GM12878 (cell line): ENCODE measurements at regions not wholly inside any gene's neighbourhood (a gene's known extent, or its start where the extent isn't known, plus 50 kb on each side); places are given as distances from the start of the nearest gene placed in this dataset.

ENCODE experiments used
- ATAC-seq: fragments of 200-7000 bp; cut with Tn5 transposase; 3 replicates; pipeline ENCODE4 v1.9.1; 2020; ENCODE audit warnings: mild to moderate bottlenecking, moderate library complexity
- BruUV-seq: library from RNA; stranded (reverse); fragments of 400-500 nt; replicated peaks from 2 replicates; lab custom pipeline; 2021; lab: Mats Ljungman, UMichigan
- CTCF ChIA-PET: fragments of 300-600 bp; sonication (Branson Sonifier 250); formaldehyde crosslinking; extraction: SDS; loops from one replicate; lab custom pipeline; 2021; ENCODE audit warnings: inconsistent platforms; lab: Yijun Ruan, JAX
- POLR2A ChIA-PET: fragments of 350-600 bp; formaldehyde crosslinking; extraction: SDS; loops from one replicate; lab custom pipeline; 2021; ENCODE audit warnings: inconsistent platforms; lab: Charles Lee
- RAD21 ChIA-PET: fragments of 300-600 bp; sonication (Branson Sonifier 250); formaldehyde crosslinking; loops from one replicate; lab custom pipeline; 2023; ENCODE audit warnings: antibody characterized with exemption; ENCODE audit not compliant: unreplicated experiment; lab: Charles Lee
- SMC1A ChIA-PET: fragments of 300-600 bp; sonication (Branson Sonifier 250); formaldehyde crosslinking; loops from one replicate; lab custom pipeline; 2023; ENCODE audit not compliant: unreplicated experiment, uncharacterized antibody; lab: Charles Lee
- DNase-seq: peaks from one replicate; pipeline ENCODE4 v3.0.0-alpha.2; 2011; ENCODE audit warnings: low read depth, low spot score
- FAIRE-seq: peaks from 3 replicates; lab custom pipeline; 2011; peaks lifted over from hg19 to GRCh38; lab: Jason Lieb, UNC
- H2AFZ ChIP-seq: 2 replicates; pipeline ENCODE4 v1.6.0; 2011; ENCODE audit warnings: low read depth, low read length, control low read depth; ENCODE audit not compliant: control insufficient read depth
- H3K27ac ChIP-seq: 2 replicates; pipeline ENCODE4 v1.5.1; 2011; ENCODE audit warnings: control low read depth; ENCODE audit not compliant: control insufficient read depth, insufficient read depth
- H3K27me3 ChIP-seq, 2 experiments: replicated peaks in 1 of 2; 2 replicates each; pipeline versions ENCODE4 v1.6.0 to v1.6.1; 2011; ENCODE audit warnings: low read length in 1 of 2; ENCODE audit not compliant: control insufficient read depth in 2 of 2, insufficient read depth in 2 of 2
- H3K36me3 ChIP-seq, 2 experiments: 2 replicates each; pipeline ENCODE4 v1.5.1; 2011; ENCODE audit warnings: low read length in 1 of 2; ENCODE audit not compliant: control insufficient read depth in 2 of 2, insufficient read depth in 2 of 2
- H3K4me1 ChIP-seq: 2 replicates; pipeline ENCODE4 v1.6.1; 2011; ENCODE audit warnings: mild to moderate bottlenecking, low read length, moderate library complexity, mixed read lengths; ENCODE audit not compliant: control insufficient read depth, insufficient read depth
- H3K4me2 ChIP-seq: 2 replicates; pipeline ENCODE4 v1.6.0; 2011; ENCODE audit warnings: control low read depth; ENCODE audit not compliant: control insufficient read depth, insufficient read depth
- H3K4me3 ChIP-seq: fragments of 200-600 bp; sonication (generic); 2 replicates; pipeline ENCODE4 v1.5.1; 2016
- H3K79me2 ChIP-seq: 2 replicates; pipeline ENCODE4 v1.6.0; 2011; ENCODE audit warnings: low read length; ENCODE audit not compliant: control insufficient read depth, insufficient read depth
- H3K9ac ChIP-seq: 2 replicates; pipeline ENCODE4 v1.8.0; 2011; ENCODE audit warnings: low read length, control low read depth, mixed read lengths; ENCODE audit not compliant: control insufficient read depth, insufficient read depth
- H3K9me3 ChIP-seq: replicated peaks from 3 replicates; pipeline ENCODE4 v1.5.1; 2011; ENCODE audit warnings: mild to moderate bottlenecking, low read length; ENCODE audit not compliant: control insufficient read depth, insufficient read depth
- H4K20me1 ChIP-seq: 2 replicates; pipeline ENCODE4 v1.6.0; 2011; ENCODE audit not compliant: control insufficient read depth, insufficient read depth
- BMI1 ChIP-seq: fragments of 450-650 bp; IDR thresholded peaks from 2 replicates; pipeline ENCODE4 v1.6.1; 2016; ENCODE audit warnings: mild to moderate bottlenecking, moderate library complexity, borderline replicate concordance
- BRCA1 ChIP-seq: IDR thresholded peaks from 2 replicates; pipeline ENCODE4 v1.6.1; 2011; ENCODE audit warnings: low read depth, low read length, improper control_type of control experiment
- ETV6 ChIP-seq, 2 experiments: fragments of 450-650 bp in 1 of 2; IDR thresholded peaks in 1 of 2; conservative IDR thresholded peaks in 1 of 2; 2 replicates each; pipeline ENCODE4 v1.6.1; 2014; ENCODE audit warnings: antibody characterized with exemption in 1 of 2, borderline replicate concordance in 1 of 2, low read depth in 1 of 2, mild to moderate bottlenecking in 1 of 2, moderate library complexity in 1 of 2
- EZH2 ChIP-seq: IDR thresholded peaks from 2 replicates; pipeline ENCODE4 v1.6.1; 2012; ENCODE audit warnings: low read depth, mild to moderate bottlenecking, control low read depth, inconsistent platforms, low read length, borderline replicate concordance; ENCODE audit not compliant: control insufficient read depth
- HDGF ChIP-seq: fragments of 450-650 bp; IDR thresholded peaks from 2 replicates; pipeline ENCODE4 v1.6.1; 2016; ENCODE audit warnings: antibody characterized with exemption
- MEF2B ChIP-seq: fragments of 450-650 bp; IDR thresholded peaks from 2 replicates; pipeline ENCODE4 v1.6.1; 2018; ENCODE audit warnings: mild to moderate bottlenecking, moderate library complexity; ENCODE audit not compliant: partially characterized antibody, poor library complexity, severe bottlenecking
- WGBS: methylation state at CpG from one replicate; pipeline ENCODE4 v1.1.6; 2016; ENCODE audit warnings: low lambda C conversion rate; ENCODE audit not compliant: insufficient replicate concordance, insufficient coverage; ENCODE audit errors: missing lambda C conversion rate; 5-methylcytosine and 5-hydroxymethylcytosine counted together
- in situ Hi-C: fragments of 300-500 bp; cut with MboI; formaldehyde crosslinking; loops from 9 replicates; pipeline ENCODE4 v1.14.3; 2018; ENCODE audit warnings: mixed read lengths
- intact Hi-C: fragments of 100-400 bp; cut with micrococcal nuclease; formaldehyde crosslinking; loops from one replicate; pipeline ENCODE4 v1.14.2; 2022; ENCODE audit not compliant: unreplicated experiment
- TF ChIP-seq, protein P1 (sequence below): IDR thresholded peaks from 2 replicates; pipeline ENCODE4 v1.6.1; 2012; ENCODE audit warnings: low read length, inconsistent platforms
- TF ChIP-seq, protein P2 (sequence below): IDR thresholded peaks from 2 replicates; pipeline ENCODE4 v1.6.1; 2011; ENCODE audit warnings: borderline replicate concordance, low read depth, mild to moderate bottlenecking, moderate library complexity, low read length; ENCODE audit not compliant: insufficient read depth, poor library complexity, severe bottlenecking
- TF ChIP-seq, protein P3 (sequence below): fragments of 450-650 bp; IDR thresholded peaks from 2 replicates; pipeline ENCODE4 v1.6.1; 2014; ENCODE audit warnings: mild to moderate bottlenecking
- TF ChIP-seq, protein P4 (sequence below): fragments of 450-650 bp; IDR thresholded peaks from 2 replicates; pipeline ENCODE4 v1.6.1; 2018; ENCODE audit warnings: mild to moderate bottlenecking, low read depth, moderate library complexity; ENCODE audit not compliant: partially characterized antibody

DNA sequence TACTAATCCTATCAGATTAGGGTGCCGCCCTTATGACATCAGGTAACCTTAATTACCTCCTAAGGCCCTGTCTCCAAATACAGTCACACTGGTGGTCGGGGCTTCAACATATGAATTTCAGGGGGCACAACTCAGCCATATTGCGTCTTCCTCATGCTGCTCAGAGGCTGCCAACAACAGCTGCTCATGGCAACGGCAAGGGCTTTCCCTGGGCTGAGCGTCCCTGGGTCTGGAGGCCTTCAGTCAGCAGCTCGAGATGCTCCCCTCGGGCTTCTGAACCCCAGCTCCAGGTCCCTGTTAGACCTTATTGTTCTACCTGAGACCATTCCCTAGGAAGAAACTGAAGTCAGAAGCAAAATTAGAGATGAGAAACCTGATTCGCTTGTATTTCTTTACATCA is 157.2 kb downstream of the TMEM132E start:
- H3K4me2 ChIP-seq: no peak overlapping the region
- WGBS: 19% methylated on average over 8 of the region's 8 CpGs
- FAIRE-seq: no peak

DNA sequence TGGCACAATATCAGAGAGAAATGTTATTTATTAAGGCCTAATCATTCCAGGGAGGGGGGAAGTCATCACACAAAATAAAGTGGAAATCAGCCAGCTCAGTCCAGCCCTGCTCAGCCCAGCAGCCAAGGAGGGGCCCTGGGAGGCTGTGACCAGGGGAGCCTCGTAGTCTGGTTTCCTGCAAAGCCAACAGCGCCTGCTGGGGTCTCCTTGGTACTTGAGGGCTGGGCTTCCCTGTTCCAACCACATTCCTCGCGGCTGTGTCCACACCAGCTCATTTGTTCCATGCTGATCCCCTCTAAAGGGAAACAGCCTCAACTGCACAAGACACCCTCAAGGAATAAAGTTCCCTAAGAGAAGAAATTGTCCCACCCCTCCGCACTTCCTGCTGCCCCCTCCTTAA is 154.0 kb downstream of the TMEM132E start:
- Histone ChIP-seq H3K4me2 (no peak overlapping the region), H3K36me3 (no peaks in the 10 kb centered on the region), H3K27me3 (no peaks in the 10 kb centered on the region; a peak in 1 of 4 replicates), H4K20me1 (no peaks in the 10 kb centered on the region), H3K9me3 (no peaks in the 10 kb centered on the region), H3K4me1 (no peaks in the 10 kb centered on the region), H3K27ac (no peak overlapping the region), H3K9ac (no peak overlapping the region), H3K4me3 (no peak overlapping the region), H3K79me2 (no peaks in the 10 kb centered on the region), H2AFZ (no peak overlapping the region)
- BruUV-seq: no TSS peak
- in situ Hi-C loops: no loop called here
- POLR2A ChIA-PET: no interaction called here
- DNase-seq: no peak
- ATAC-seq: no peak
- RAD21 ChIA-PET: no interaction called here
- CTCF ChIA-PET: no interaction called here
- intact Hi-C loops: no loop called here
- FAIRE-seq: no peak
- SMC1A ChIA-PET: no interaction called here
- WGBS: 7% methylated on average over 5 of the region's 5 CpGs
- TF ChIP-seq, protein P1, sequence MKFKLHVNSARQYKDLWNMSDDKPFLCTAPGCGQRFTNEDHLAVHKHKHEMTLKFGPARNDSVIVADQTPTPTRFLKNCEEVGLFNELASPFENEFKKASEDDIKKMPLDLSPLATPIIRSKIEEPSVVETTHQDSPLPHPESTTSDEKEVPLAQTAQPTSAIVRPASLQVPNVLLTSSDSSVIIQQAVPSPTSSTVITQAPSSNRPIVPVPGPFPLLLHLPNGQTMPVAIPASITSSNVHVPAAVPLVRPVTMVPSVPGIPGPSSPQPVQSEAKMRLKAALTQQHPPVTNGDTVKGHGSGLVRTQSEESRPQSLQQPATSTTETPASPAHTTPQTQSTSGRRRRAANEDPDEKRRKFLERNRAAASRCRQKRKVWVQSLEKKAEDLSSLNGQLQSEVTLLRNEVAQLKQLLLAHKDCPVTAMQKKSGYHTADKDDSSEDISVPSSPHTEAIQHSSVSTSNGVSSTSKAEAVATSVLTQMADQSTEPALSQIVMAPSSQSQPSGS: no peak
- TF ChIP-seq BMI1 (no peak), BRCA1 (no peak), MEF2B (no peak), ETV6 (conservative IDR thresholded peaks at IDR 0.05 in 1 of 2, IDR thresholded peaks at IDR 0.05 in 1 of 2; ENCODE audit: borderline replicate concordance in 1 of 2, low read depth in 1 of 2) (no peak), HDGF (no peak)
- TF ChIP-seq, protein P2, sequence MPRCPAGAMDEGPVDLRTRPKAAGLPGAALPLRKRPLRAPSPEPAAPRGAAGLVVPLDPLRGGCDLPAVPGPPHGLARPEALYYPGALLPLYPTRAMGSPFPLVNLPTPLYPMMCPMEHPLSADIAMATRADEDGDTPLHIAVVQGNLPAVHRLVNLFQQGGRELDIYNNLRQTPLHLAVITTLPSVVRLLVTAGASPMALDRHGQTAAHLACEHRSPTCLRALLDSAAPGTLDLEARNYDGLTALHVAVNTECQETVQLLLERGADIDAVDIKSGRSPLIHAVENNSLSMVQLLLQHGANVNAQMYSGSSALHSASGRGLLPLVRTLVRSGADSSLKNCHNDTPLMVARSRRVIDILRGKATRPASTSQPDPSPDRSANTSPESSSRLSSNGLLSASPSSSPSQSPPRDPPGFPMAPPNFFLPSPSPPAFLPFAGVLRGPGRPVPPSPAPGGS: no peak
- TF ChIP-seq, protein P3, sequence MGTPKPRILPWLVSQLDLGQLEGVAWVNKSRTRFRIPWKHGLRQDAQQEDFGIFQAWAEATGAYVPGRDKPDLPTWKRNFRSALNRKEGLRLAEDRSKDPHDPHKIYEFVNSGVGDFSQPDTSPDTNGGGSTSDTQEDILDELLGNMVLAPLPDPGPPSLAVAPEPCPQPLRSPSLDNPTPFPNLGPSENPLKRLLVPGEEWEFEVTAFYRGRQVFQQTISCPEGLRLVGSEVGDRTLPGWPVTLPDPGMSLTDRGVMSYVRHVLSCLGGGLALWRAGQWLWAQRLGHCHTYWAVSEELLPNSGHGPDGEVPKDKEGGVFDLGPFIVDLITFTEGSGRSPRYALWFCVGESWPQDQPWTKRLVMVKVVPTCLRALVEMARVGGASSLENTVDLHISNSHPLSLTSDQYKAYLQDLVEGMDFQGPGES: no peak
- TF ChIP-seq, protein P4, sequence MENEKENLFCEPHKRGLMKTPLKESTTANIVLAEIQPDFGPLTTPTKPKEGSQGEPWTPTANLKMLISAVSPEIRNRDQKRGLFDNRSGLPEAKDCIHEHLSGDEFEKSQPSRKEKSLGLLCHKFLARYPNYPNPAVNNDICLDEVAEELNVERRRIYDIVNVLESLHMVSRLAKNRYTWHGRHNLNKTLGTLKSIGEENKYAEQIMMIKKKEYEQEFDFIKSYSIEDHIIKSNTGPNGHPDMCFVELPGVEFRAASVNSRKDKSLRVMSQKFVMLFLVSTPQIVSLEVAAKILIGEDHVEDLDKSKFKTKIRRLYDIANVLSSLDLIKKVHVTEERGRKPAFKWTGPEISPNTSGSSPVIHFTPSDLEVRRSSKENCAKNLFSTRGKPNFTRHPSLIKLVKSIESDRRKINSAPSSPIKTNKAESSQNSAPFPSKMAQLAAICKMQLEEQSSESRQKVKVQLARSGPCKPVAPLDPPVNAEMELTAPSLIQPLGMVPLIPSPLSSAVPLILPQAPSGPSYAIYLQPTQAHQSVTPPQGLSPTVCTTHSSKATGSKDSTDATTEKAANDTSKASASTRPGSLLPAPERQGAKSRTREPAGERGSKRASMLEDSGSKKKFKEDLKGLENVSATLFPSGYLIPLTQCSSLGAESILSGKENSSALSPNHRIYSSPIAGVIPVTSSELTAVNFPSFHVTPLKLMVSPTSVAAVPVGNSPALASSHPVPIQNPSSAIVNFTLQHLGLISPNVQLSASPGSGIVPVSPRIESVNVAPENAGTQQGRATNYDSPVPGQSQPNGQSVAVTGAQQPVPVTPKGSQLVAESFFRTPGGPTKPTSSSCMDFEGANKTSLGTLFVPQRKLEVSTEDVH: no peak

More for the DNA sequence above, 157.2 kb downstream of the TMEM132E start:
- Histone ChIP-seq H3K27ac (no peak overlapping the region), H3K4me3 (no peak overlapping the region), H3K36me3 (no peaks in the 10 kb centered on the region), H4K20me1 (no peaks in the 10 kb centered on the region), H3K9me3 (no peaks in the 10 kb centered on the region), H3K27me3 (no peaks in the 10 kb centered on the region), H3K4me1 (no peaks in the 10 kb centered on the region), H2AFZ (no peak overlapping the region), H3K9ac (no peak overlapping the region), H3K79me2 (no peaks in the 10 kb centered on the region)
- in situ Hi-C loops: no loop called here
- RAD21 ChIA-PET: no interaction called here
- ATAC-seq: no peak
- CTCF ChIA-PET: no interaction called here
- DNase-seq: no peak
- BruUV-seq: no TSS peak
- SMC1A ChIA-PET: no interaction called here
- POLR2A ChIA-PET: no interaction called here
- intact Hi-C loops: no loop called here
- TF ChIP-seq EZH2: no peak
